NCI-H460 (cell line): ENCODE measurements at regions not wholly inside any gene's neighbourhood (a gene's known extent, or its start where the extent isn't known, plus 50 kb on each side); places are given as distances from the start of the nearest gene placed in this dataset.

Experiments used
- DNase-seq: peaks from one replicate; pipeline ENCODE4 v3.0.0-alpha.2; 2016; ENCODE audit warnings: low read depth; ENCODE audit errors: extremely low read depth

DNA sequence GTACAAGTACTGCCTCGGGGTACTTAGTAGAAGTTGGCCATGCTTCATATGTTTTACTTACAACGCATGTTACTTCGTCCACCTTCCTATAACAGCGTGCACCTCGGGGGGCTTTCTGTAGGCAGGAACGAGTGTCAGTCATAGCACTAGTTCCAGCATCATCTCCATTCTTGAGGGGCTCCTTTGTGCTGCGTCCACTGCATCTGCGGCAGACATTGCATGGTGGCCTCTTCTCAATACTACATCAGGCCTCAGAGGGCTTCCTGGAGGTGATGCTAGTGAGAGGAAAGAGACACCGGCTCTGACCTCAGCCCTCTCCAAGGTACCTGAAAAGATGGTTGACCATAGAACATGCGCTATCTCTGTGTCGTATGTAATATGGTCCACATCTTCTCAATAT, 121.2 kb upstream of the RTL1 start:
- DNase-seq: no peak

GRCh38 chr14:101025131-101025530, 121.6 kb upstream of the RTL1 start:
- no peak for DNase-seq

DNA sequence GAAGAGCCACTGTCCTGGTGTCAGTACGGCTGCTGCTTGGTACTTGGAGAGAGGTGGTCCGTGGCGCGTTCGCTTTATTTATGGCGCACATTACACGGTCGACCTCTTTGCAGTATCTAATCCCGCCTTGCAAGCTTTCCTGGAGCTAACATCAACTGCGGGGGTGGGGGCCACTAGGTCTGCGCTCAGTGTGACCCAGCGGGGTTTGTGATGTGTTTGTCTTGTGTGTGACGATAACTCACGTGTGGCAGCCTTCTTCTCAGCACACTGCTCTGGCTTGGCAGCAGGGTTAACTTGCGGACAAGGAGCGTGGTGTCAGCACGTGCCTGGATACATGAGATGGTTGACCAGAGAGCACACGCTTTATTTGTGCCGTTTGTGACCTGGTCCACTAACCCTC, 122.2 kb upstream of the RTL1 start:
- no peak for DNase-seq

- no peak for DNase-seq
Measured at GRCh38 chr14:101026341-101026740, 122.8 kb upstream of the RTL1 start.

DNA sequence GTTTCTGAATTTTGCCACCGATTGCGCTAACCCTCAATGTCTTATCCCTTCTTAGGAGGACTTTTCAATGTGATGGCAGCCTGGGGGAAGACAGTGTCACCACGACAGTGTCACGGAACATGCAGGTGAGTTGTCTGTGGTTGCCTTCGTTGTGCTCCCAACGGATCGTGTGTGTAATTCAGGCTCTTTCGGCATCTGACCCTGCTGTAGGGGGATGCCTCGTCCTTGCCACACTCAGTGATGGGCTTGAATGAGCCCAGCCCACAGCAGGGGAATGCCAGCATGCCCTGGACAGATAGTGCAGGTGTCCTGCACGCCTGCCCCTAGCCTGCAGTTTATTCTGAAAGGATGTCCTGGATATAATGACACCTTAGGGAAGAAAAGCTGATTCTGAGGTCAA, 123.8 kb upstream of the RTL1 start:
- DNase-seq: no peak

GRCh38 chr14:101027966-101028365, 124.4 kb upstream of the RTL1 start:
- no peak for DNase-seq

DNA sequence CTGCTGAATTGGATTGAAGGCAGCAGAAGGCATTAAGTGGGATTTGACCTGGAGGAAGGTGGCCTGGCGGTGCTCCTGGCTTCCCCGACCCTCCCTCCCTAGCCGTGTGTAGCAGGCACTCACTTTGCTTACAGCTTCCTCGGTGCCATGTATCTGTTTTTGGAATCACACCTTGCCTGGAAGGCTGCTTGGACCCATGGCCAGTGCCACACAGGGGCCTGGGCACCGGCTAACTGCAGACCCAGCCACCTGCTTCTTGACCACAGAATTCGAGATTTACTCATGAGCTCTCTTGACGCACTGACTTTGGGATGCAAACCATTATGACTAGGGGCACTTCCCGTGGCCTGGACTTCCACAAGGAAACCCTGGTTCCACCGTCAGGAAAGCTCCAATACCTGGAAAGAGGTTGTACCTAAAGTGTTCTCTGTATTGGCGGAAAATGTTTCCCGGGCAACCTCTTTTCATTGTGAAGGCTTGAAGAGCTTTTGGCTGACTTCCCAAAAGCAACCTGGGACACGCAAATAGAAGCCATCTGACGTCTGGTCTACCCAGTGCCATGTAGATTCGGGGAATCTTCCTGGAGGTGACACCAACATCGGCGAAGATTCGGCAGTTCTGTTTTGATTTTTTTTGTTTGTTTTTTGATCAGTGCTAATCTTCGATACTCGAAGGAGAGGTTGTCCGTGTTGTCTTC, 125.6 kb upstream of the RTL1 start:
- no peak for DNase-seq

- DNase-seq: no peak
Measured at GRCh38 chr14:101029668-101030290, 126.3 kb upstream of the RTL1 start.

GRCh38 chr14:101030586-101030985, 127.1 kb upstream of the RTL1 start:
- DNase-seq: no peak

DNA sequence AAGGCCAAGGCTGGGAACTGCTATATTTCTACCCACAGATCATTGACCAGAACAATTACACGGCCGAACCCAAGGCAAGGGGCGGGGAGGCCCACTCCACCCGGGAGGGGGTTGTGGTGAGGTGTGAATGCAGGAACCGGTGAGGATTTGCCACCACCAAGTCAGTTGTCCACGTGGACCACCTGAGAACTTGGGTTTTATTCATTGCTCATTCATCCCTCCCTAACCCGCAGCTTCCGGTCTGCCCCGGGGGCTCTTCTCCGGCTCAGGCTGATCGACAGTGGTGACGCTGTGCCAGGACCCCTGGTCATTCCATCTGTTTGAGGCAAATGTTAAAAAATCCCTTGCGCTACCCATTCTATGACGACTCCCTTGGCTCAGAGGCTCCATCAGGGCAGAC, 127.7 kb upstream of the RTL1 start:
- DNase-seq: no peak

GRCh38 chr14:101031721-101032120, 128.2 kb upstream of the RTL1 start:
- no peak for DNase-seq

- no peak for DNase-seq
Measured at GRCh38 chr14:101032433-101032832, 128.9 kb upstream of the RTL1 start.

DNA sequence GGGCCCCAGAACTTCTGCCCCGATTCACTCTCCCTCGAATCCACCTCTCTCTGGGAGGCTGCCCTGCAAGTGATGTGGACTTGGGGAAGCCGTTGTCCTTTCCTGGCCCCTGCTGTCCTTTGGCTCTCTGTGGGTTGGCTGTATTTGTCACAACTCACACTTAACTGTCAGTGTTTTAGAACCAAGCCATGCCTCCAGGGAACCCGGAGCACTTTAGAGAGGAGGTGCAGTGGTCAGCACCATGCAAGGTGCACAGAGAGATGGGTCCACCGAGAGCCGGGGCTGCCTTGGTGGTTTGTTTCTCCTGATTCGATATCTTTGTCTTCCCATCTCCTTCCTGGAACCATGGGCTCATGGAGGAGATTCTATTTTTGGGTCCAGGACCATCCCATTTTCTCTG, 129.5 kb upstream of the RTL1 start:
- DNase-seq: no peak

DNA sequence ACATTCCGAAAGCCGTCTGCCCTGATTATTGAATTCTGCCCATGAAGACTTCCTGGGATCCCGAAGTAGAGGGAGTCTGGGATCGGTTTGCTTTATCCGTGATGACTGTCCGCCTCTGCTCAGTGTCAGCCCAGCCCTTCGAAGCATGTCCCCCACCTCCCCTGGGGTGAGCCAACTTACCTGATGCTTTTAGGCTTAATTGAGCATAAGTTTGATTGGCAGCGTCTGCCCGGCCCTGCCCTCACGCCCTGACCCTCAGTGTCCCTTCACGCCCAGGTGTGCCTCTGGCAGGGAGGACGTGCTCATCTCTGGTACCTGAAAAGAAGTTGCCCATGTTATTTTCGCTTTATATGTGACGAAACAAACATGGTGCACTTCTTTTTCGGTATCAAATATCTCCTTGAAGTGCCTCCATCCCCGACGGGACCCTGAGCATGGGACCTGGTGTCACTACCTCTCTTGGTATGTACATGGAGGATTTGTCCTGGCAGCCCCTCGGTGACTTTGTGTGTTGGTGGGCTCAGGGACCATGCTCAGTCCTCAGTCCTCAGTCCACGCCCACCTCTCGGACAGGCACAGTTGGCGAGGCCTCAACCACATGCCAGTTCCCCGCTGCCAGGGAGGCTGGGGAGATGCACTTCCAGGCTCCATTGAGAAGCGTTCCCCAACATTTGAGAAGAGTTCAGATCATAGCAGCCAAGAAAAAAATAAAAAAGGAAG, 130.1 kb upstream of the RTL1 start:
- no peak for DNase-seq

- no peak for DNase-seq
Measured at GRCh38 chr14:101034986-101035385, 131.5 kb upstream of the RTL1 start.

- no peak for DNase-seq
Measured at GRCh38 chr14:101035466-101036225, 132.1 kb upstream of the RTL1 start.

- no peak for DNase-seq
Measured at GRCh38 chr14:101037021-101037817, 133.7 kb upstream of the RTL1 start.

DNA sequence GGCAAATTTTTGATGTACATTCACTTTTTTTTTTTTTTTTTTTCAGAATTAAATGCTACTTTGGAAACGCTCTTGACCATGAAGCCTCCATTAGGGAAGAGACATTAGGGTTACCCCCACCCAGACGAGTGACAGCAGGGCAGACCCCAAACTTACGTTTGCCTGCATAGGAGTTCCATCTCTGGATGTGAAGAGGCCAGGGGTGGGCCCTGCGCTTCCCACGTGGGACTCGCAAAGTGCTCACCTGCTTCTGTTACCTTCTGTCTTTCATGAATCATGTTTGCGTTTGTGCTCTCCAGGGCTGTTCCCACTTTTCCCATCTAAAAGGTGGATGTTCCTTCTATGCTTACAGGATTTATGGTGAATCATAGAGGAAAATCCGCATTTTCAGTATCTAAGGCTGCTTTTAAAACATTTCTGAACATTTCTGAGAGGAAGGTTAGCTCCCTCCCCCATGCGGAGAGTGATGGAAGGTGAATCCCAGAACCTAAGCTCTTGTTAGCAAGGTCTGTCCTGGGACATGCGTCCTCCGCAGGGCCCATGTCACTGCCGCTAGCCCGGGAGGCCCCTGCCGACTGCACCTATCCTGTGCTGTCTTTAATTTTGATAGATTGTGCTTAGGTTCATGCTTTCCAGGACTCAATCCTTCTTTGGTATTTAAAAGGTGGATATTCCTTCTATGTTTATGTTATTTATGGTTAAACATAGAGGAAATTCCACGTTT, 135.7 kb upstream of the RTL1 start:
- DNase-seq: no peak

GRCh38 chr14:101039755-101040138, 136.2 kb upstream of the RTL1 start:
- DNase-seq: no peak
